Activated naive CD4-positive, alpha-beta T cell treated with anti-CD3 and anti-CD28 coated beads for 36 hours (primary cell): ENCODE measurements at regions not wholly inside any gene's neighbourhood (a gene's known extent, or its start where the extent isn't known, plus 50 kb on each side); places are given as distances from the start of the nearest gene placed in this dataset.
"Not testable (repeated sequence)": the region's sequence is repeated elsewhere in the genome, so short reads cannot be mapped to it uniquely, and the experiment has no call there.

Experiments used
- CTCF ChIA-PET: fragments of 350-600 bp; sonication (Branson Sonifier 250); formaldehyde crosslinking; loops from one replicate; lab custom pipeline; 2021; ENCODE audit warnings: antibody characterized with exemption; lab: Charles Lee
- DNase-seq: peaks from one replicate; pipeline ENCODE4 v3.0.0-alpha.2; 2020
- H3K27ac Mint-ChIP-seq: one replicate; pipeline ENCODE4 v1.8.0; 2021; ENCODE audit warnings: mild to moderate bottlenecking, mixed read lengths
- H3K27me3 Mint-ChIP-seq: one replicate; pipeline ENCODE4 v1.8.0; 2021; ENCODE audit warnings: low read depth, mixed read lengths
- H3K36me3 Mint-ChIP-seq: one replicate; pipeline ENCODE4 v1.8.0; 2021; ENCODE audit warnings: low read depth, mixed read lengths
- H3K4me1 Mint-ChIP-seq: one replicate; pipeline ENCODE4 v1.8.0; 2021; ENCODE audit warnings: low read depth, mixed read lengths
- H3K4me3 Mint-ChIP-seq: one replicate; pipeline ENCODE4 v1.8.0; 2021; ENCODE audit warnings: mild to moderate bottlenecking, moderate library complexity, mixed read lengths
- H3K9me3 Mint-ChIP-seq: one replicate; pipeline ENCODE4 v1.8.0; 2021; ENCODE audit warnings: mixed read lengths
- intact Hi-C: fragments of 100-400 bp; cut with micrococcal nuclease; formaldehyde crosslinking; loops from one replicate; pipeline ENCODE4 v1.15.1; 2023

DNA sequence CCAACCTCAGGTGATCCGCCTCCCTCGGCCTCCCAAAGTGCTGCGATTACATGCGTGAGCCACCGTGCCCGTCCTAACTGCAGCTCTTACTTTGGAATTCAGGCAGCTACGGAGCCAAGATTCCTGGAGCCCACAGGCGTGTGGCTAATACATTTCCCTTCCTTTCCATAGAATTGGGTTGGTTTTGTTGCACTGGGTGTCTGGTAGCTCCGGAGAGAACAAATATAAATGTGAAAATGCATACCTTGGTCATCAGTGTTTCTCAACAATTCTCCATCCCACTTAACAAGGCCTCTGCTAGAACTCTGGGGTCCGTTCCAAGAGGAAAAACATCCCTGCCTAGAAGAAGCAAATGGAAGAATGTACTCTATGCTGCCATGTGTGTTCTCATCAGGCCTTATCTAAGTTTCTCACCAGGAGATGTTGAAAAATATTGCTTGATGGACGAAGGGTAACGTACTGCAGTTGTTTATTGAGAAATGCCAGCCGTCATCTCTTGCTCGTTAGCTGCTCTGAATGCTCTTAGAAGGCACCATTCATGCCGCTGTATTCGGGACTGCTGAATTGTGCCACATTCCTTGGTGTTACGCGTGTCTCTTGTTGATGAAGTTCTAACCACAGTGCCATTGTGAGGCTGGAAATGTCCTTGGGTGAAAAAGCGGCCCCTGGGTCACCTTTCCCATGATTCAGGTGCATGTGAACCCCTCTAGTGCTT, 50.5 kb upstream of the CD99 start:
- DNase-seq: no peak
- CTCF ChIA-PET: no interaction called here
- no peaks in the 10 kb centered on the region for H3K4me1 Mint-ChIP-seq

DNA sequence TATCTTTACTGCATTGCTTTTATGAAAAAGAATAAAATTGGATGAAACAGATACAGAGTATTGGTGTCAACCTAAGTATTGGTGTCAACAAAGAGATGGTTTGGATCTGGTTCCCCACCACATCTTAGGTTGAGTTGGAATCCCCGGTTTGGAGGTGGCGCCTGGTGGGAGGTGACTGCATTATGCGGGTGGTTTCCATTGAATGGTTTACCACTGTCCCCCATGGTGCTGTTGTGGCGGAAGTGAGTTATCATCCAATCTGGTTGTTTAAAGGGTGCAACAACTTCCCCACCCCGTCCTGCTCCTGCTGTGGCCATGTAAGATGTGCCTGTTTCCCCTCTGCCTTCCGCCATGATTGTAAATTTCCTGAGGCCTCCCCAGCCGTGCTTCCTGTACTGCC, 52.8 kb upstream of the CD99 start:
- intact Hi-C loops: no loop called here
- no peaks in the 10 kb centered on the region for H3K27me3 Mint-ChIP-seq
- H3K27ac Mint-ChIP-seq: no peak overlapping the region
- no peaks in the 10 kb centered on the region for H3K4me1 Mint-ChIP-seq
- peaks cover 17% of the 10 kb centered on the region for H3K36me3 Mint-ChIP-seq
- CTCF ChIA-PET: no interaction called here
- no peak for DNase-seq
- H3K4me3 Mint-ChIP-seq: no peak overlapping the region
- no peaks in the 10 kb centered on the region for H3K9me3 Mint-ChIP-seq

More for the DNA sequence above, 50.5 kb upstream of the CD99 start:
- intact Hi-C loops: loop anchor here (10.0 kb wide), 1 partner anchor 394 kb away; no protein-coding TSS in a partner anchor
- Mint-ChIP-seq H3K27ac (no peak overlapping the region), H3K27me3 (no peaks in the 10 kb centered on the region), H3K9me3 (no peaks in the 10 kb centered on the region), H3K4me3 (no peak overlapping the region), H3K36me3 (peaks cover 13% of the 10 kb centered on the region)

GRCh38 chrX:2635342-2635741, 55.8 kb upstream of the CD99 start:
- no peak for DNase-seq
- intact Hi-C loops: no loop called here
- CTCF ChIA-PET: no interaction called here
- peaks cover 20% of the 10 kb centered on the region for H3K9me3 Mint-ChIP-seq
- H3K27ac Mint-ChIP-seq: no peak overlapping the region
- H3K4me1 Mint-ChIP-seq: peaks cover 17% of the 10 kb centered on the region
- no peaks in the 10 kb centered on the region for H3K27me3 Mint-ChIP-seq
- peaks cover 36% of the 10 kb centered on the region for H3K36me3 Mint-ChIP-seq
- H3K4me3 Mint-ChIP-seq: no peak overlapping the region

DNA sequence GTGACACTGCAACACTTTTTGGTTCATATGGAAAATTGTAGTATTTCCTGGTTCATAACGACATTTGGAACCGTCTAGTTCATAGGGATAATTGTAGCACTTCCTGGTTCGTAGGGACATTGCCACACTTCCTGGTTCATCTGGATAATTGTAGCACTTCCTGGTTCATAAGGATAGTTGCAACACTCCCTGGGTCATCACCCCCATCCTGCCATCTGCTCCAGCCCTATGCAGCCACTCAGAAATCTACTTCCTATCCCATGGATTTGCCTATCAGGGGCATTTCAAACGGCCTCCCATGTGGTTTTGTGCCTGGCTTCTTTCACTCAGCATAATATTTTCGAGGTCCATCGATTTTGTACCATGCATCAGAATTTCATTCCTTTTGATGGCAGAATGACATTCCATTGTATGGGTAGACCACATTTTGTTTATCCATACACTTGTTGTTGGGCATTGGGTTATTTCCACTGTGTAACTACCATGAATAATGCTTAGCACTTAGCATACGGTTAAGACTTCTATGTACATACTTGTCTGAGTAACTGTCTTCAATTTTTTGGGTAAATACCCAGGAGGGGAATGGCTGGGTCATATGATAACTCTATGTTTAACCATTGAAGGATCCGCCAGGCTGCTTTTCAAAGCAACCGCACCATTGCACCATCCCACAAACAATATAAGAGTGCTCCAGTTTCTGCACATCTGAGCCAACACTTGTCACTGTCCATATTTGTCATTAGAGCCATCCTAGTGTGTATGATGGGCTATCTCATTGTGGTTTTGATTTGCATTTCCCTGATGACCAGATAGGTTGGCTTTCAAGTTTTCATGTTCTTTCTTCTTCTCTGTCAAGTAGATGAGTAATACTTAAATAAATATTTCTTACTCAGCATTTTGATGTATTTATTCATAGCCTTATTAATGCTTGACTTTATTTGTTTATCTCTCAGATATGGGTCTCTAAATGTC, 58.3 kb upstream of the CD99 start:
- Mint-ChIP-seq H3K4me3 (no peak overlapping the region), H3K4me1 (peaks cover 36% of the 10 kb centered on the region), H3K9me3 (peaks cover 39% of the 10 kb centered on the region), H3K36me3 (peaks cover 51% of the 10 kb centered on the region), H3K27me3 (no peaks in the 10 kb centered on the region), H3K27ac (no peak overlapping the region)
- CTCF ChIA-PET: no interaction called here
- DNase-seq: no peak
- intact Hi-C loops: no loop called here

DNA sequence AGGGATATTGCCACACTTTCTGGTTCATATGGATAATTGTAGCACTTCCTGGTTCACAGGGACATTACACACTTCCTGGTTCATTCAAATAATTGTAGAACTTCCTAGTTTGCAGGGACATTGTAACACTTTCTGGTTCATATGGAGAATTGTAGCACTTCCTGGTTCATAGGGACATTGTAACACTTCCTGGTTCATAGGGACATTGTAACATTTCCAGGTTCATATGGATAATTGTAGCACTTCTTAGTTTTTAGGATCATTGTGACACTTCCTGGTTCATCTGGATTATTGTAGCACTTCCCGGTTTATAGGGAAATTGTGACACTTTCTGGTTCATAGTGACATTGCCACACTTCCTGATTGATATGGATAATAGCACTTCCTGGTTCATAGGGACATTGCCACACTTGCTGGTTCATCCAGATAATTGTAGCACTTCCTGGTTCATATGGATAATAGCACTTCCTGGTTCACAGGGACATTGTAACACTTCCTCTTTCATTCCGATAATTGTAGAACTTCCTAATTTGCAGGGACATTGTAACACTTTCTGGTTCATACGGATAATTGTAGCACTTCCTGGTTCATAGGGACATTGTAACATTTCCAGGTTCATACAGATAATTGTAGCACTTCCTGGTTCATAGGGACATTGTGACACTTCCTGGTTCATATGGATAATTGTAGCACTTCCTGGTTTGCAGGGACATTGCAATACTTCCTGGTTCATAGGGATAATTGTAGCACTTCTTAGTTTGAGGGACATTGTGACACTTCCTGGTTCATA, 59.2 kb upstream of the CD99 start:
- Mint-ChIP-seq H3K36me3 (peaks cover 60% of the 10 kb centered on the region), H3K4me1 (peaks cover 40% of the 10 kb centered on the region), H3K4me3 (no peak overlapping the region), H3K27ac (peak overlapping the region; percentile 97), H3K9me3 (peaks cover 39% of the 10 kb centered on the region), H3K27me3 (no peaks in the 10 kb centered on the region)
- intact Hi-C loops: no loop called here
- CTCF ChIA-PET: no interaction called here
- no peak for DNase-seq

GRCh38 chrX:2630935-2631742, 60.0 kb upstream of the CD99 start:
- Mint-ChIP-seq H3K9me3 (peaks cover 39% of the 10 kb centered on the region), H3K4me3 (peak overlapping the region; percentile 53), H3K4me1 (peaks cover 40% of the 10 kb centered on the region), H3K27ac (peak overlapping the region; percentile 97), H3K36me3 (peaks cover 67% of the 10 kb centered on the region)
- CTCF ChIA-PET, H3K27me3 Mint-ChIP-seq: not testable (repeated sequence)
- intact Hi-C loops: loop anchor here (1.0 kb wide), 3 partner anchors 65 to 974 kb away; no protein-coding TSS in a partner anchor
- peak; percentile 37 for DNase-seq

DNA sequence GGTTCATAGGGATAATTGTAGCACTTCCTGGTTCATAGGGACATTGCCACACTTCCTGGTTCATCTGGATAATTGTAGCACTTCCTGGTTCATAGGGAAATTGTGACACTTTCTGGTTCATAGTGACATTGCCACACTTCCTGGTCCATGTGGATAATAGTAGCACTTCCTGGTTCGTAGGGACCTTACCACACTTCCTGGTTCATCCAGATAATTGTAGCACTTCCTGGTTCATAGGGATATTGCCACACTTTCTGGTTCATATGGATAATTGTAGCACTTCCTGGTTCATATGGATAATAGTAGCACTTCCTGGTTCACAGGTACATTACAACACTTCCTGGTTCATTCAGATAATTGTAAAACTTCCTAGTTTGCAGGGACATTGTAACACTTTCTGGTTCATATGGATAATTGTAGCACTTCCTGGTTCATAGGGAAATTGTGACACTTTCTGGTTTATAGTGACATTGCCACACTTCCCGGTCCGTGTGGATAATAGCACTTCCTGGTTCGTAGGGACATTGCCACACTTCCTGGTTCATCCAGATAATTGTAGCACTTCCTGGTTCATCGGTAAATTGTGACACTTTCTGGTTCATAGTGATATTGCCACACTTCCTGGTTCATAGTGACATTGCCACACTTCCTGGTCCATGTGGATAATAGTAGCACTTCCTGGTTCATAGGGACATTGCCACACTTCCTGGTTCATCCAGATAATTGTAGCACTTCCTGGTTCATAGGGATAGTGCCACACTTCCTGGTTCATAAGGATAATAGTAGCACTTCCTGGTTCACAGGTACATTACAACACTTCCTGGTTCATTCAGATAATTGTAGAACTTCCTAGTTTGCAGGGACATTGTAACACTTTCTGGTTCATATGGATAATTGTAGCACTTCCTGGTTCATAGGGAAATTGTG, 60.8 kb upstream of the CD99 start:
- peak overlapping the region; percentile 97 for H3K27ac Mint-ChIP-seq
- H3K36me3 Mint-ChIP-seq: peaks cover 69% of the 10 kb centered on the region
- peak; percentile 63 for DNase-seq
- H3K4me1 Mint-ChIP-seq: peaks cover 40% of the 10 kb centered on the region
- H3K27me3 Mint-ChIP-seq, CTCF ChIA-PET: not testable (repeated sequence)
- intact Hi-C loops: loop anchor here (1.0 kb wide), 3 partner anchors 66 to 973 kb away; no protein-coding TSS in a partner anchor
- H3K4me3 Mint-ChIP-seq: peak overlapping the region; percentile 55
- H3K9me3 Mint-ChIP-seq: peaks cover 39% of the 10 kb centered on the region

GRCh38 chrX:2629316-2630007, 61.6 kb upstream of the CD99 start:
- Mint-ChIP-seq H3K27ac (peak overlapping the region; percentile 97), H3K4me3 (peak overlapping the region; percentile 55)

DNA sequence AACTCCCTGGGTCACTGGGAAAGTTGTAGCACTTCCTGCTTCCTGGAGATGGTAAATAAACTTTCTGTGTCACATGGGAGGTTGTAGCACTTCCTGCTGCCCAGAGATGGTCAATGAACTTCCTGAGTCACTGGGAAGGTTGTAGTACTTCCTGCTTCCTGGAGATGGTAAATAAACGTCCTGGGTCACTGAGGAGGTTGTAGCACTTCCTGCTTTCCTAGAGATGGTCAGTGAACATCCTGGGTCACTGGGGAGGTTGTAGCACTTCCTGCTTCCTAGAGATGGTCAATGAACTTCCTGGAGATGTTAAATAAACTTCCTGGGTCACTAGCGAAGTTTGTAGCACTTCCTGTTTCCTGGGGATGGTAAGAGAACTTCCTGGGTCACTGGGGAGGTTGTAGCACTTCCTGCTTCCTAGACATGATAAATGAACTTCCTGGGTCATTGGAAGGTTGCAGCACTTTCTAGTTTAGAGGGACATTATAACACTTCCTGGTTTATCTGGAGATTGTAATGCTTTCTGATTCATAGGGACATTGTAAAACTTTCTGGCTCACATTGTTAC, 62.3 kb upstream of the CD99 start:
- Mint-ChIP-seq H3K9me3 (peaks cover 39% of the 10 kb centered on the region), H3K36me3 (peaks cover 71% of the 10 kb centered on the region), H3K4me3 (no peak overlapping the region), H3K27ac (peak overlapping the region; percentile 97), H3K27me3 (no peaks in the 10 kb centered on the region), H3K4me1 (peaks cover 40% of the 10 kb centered on the region)
- intact Hi-C loops: loop anchor here (5.0 kb wide), 1 partner anchor 1177 kb away; the partner anchor contains the start of gene ASMTL
- CTCF ChIA-PET: no interaction called here
- no peak for DNase-seq

More at GRCh38 chrX:2629316-2630007, 61.6 kb upstream of the CD99 start:
- H3K27me3 Mint-ChIP-seq: no peaks in the 10 kb centered on the region
- peaks cover 74% of the 10 kb centered on the region for H3K36me3 Mint-ChIP-seq
- peaks cover 39% of the 10 kb centered on the region for H3K9me3 Mint-ChIP-seq
- no peak for DNase-seq
- intact Hi-C loops: loop anchor here (1.0 to 5.0 kb wide), 4 partner anchors 67 to 1177 kb away; partner anchors contain the start of gene ASMTL
- CTCF ChIA-PET: no interaction called here
- peaks cover 40% of the 10 kb centered on the region for H3K4me1 Mint-ChIP-seq

DNA sequence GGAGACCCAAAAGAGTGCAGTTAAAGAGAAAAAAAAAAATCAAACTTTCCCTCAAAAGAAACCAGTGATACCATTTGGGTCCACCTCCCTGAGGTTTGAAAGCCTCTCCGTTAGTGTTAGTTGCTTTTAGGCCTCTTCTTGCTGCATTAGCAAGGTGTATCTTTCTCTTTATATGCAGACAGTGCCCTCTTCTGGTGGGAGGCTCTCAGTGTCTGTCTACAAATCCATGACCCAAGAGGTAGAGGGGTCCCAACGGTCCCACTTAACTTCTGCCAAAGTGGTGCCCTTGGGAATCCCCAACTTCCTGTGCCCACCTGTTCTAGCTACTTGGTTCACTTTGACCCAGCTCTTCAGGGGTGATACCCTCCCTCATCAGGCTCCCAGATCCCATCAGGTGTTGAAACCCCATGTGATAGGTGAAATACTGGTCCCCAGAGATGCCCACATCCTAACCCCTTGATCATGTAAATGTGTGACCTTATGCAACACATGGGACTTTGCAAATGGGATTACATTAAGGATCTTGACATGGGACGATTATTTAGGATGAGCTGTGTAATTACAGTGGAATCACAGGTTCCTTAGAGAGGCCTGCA, 63.7 kb upstream of the CD99 start:
- Mint-ChIP-seq H3K27me3 (no peaks in the 10 kb centered on the region), H3K36me3 (peaks cover 77% of the 10 kb centered on the region), H3K4me3 (no peak overlapping the region), H3K4me1 (peaks cover 40% of the 10 kb centered on the region), H3K9me3 (peaks cover 37% of the 10 kb centered on the region), H3K27ac (peak overlapping the region; percentile 27)
- CTCF ChIA-PET: no interaction called here
- intact Hi-C loops: loop anchor here (1.0 to 5.0 kb wide), 5 partner anchors 18 to 1175 kb away; partner anchors contain the start of genes ASMTL, DHRSX and ZBED1
- peak; percentile 74 for DNase-seq
